H9 (cell line): ENCODE measurements at regions not wholly inside any gene's neighbourhood (a gene's known extent, or its start where the extent isn't known, plus 50 kb on each side); places are given as distances from the start of the nearest gene placed in this dataset.

Experiments
- DNase-seq: peaks from one replicate; pipeline ENCODE4 v3.0.0-alpha.2; 2017
- H2AFZ ChIP-seq: one replicate; pipeline ENCODE4 v1.6.1; 2013; ENCODE audit warnings: mild to moderate bottlenecking, low read length, control low read depth, moderate library complexity
- H2AK5ac ChIP-seq: 2 replicates; pipeline ENCODE4 v1.6.1; 2013; ENCODE audit warnings: low read length, control low read depth, mixed read lengths; ENCODE audit not compliant: insufficient read length
- H2BK120ac ChIP-seq: one replicate; pipeline ENCODE4 v1.6.1; 2013; ENCODE audit warnings: low read depth, mild to moderate bottlenecking, low read length, control low read depth, inconsistent platforms; ENCODE audit not compliant: poor library complexity, severe bottlenecking
- H2BK12ac ChIP-seq: 2 replicates; pipeline ENCODE4 v1.6.1; 2013; ENCODE audit warnings: low read length, control low read depth, mixed read lengths, low read depth; ENCODE audit not compliant: insufficient read length
- H2BK15ac ChIP-seq: 2 replicates; pipeline ENCODE4 v1.6.1; 2013; ENCODE audit warnings: low read depth, low read length, control low read depth
- H2BK20ac ChIP-seq: one replicate; pipeline ENCODE4 v1.6.1; 2013; ENCODE audit warnings: low read depth, mild to moderate bottlenecking, low read length, control low read depth, inconsistent platforms; ENCODE audit not compliant: poor library complexity, severe bottlenecking
- H2BK5ac ChIP-seq: 2 replicates; pipeline ENCODE4 v1.6.1; 2013; ENCODE audit warnings: low read length, control low read depth, mixed read lengths; ENCODE audit not compliant: insufficient read length
- H3K14ac ChIP-seq: 2 replicates; pipeline ENCODE4 v1.6.1; 2013; ENCODE audit warnings: low read length, control low read depth; ENCODE audit not compliant: insufficient read depth
- H3K18ac ChIP-seq: 2 replicates; pipeline ENCODE4 v1.6.1; 2013; ENCODE audit warnings: low read depth, mild to moderate bottlenecking, mixed read lengths, low read length, control low read depth; ENCODE audit not compliant: insufficient read length
- H3K23ac ChIP-seq: 2 replicates; pipeline ENCODE4 v1.6.1; 2013; ENCODE audit warnings: low read length, control low read depth, mixed read lengths, low read depth; ENCODE audit not compliant: insufficient read length
- H3K23me2 ChIP-seq: 2 replicates; pipeline ENCODE4 v1.6.1; 2013; ENCODE audit warnings: low read depth, mild to moderate bottlenecking, mixed read lengths, low read length, control low read depth; ENCODE audit not compliant: insufficient read length, poor library complexity, severe bottlenecking
- H3K27ac ChIP-seq: 2 replicates; pipeline ENCODE4 v1.5.1; 2013; ENCODE audit warnings: low read length, control low read depth, mixed read lengths, low read depth; ENCODE audit not compliant: insufficient read length
- H3K27me3 ChIP-seq: 2 replicates; pipeline ENCODE4 v1.6.1; 2013; ENCODE audit warnings: low read length, control low read depth, inconsistent platforms; ENCODE audit not compliant: insufficient read depth
- H3K4ac ChIP-seq: 2 replicates; pipeline ENCODE4 v1.6.1; 2013; ENCODE audit warnings: low read depth, mild to moderate bottlenecking, control low read depth, inconsistent platforms, low read length, moderate library complexity
- H3K4me1 ChIP-seq: 2 replicates; pipeline ENCODE4 v1.6.1; 2013; ENCODE audit warnings: low read length, control low read depth, inconsistent platforms; ENCODE audit not compliant: insufficient read depth
- H3K4me2 ChIP-seq: 2 replicates; pipeline ENCODE4 v1.6.1; 2013; ENCODE audit warnings: low read length, control low read depth, mixed read lengths; ENCODE audit not compliant: insufficient read length, insufficient read depth
- H3K56ac ChIP-seq: 2 replicates; pipeline ENCODE4 v1.6.1; 2013; ENCODE audit warnings: low read depth, mild to moderate bottlenecking, mixed read lengths, low read length, control low read depth; ENCODE audit not compliant: insufficient read length
- H3K79me1 ChIP-seq: 2 replicates; pipeline ENCODE4 v1.6.1; 2013; ENCODE audit warnings: low read depth, mild to moderate bottlenecking, moderate library complexity, low read length, control low read depth, inconsistent platforms; ENCODE audit not compliant: insufficient read depth, poor library complexity, severe bottlenecking
- H3K79me2 ChIP-seq: 2 replicates; pipeline ENCODE4 v1.6.1; 2013; ENCODE audit warnings: low read length, control low read depth, inconsistent platforms; ENCODE audit not compliant: insufficient read depth
- H3K9ac ChIP-seq: 2 replicates; pipeline ENCODE4 v1.6.1; 2013; ENCODE audit warnings: low read length, control low read depth, mixed read lengths; ENCODE audit not compliant: insufficient read length; ENCODE audit errors: extremely low read depth
- H3K9me3 ChIP-seq: one replicate; pipeline ENCODE4 v1.6.1; 2013; ENCODE audit warnings: low read depth, low read length, inconsistent platforms; ENCODE audit not compliant: control insufficient read depth
- H3T11ph ChIP-seq: one replicate; pipeline ENCODE4 v1.6.1; 2013; ENCODE audit warnings: mild to moderate bottlenecking, low read length, control low read depth, inconsistent platforms
- H4K20me1 ChIP-seq: one replicate; pipeline ENCODE4 v1.6.1; 2013; ENCODE audit not compliant: control insufficient read depth, insufficient read length, insufficient read depth
- H4K5ac ChIP-seq: 2 replicates; pipeline ENCODE4 v1.6.1; 2013; ENCODE audit warnings: low read depth, mild to moderate bottlenecking, mixed read lengths, low read length, control low read depth; ENCODE audit not compliant: insufficient read length
- H4K8ac ChIP-seq: replicated peaks from 2 replicates; pipeline ENCODE4 v1.6.1; 2013; ENCODE audit warnings: low read length, control low read depth, mixed read lengths, low read depth; ENCODE audit not compliant: insufficient read length
- H4K91ac ChIP-seq: 2 replicates; pipeline ENCODE4 v1.6.1; 2013; ENCODE audit warnings: low read depth, mild to moderate bottlenecking, moderate library complexity, mixed read lengths, low read length, control low read depth; ENCODE audit not compliant: insufficient read length
- H3K27ac Mint-ChIP-seq, 3 experiments: 2 replicates in 2 of 3; 3 replicates in 1 of 3; pipeline ENCODE4 v1.8.0; 2020 to 2021; ENCODE audit warnings: mixed read lengths in 3 of 3, mild to moderate bottlenecking in 1 of 3, moderate library complexity in 1 of 3
- H3K27me3 Mint-ChIP-seq: 2 replicates; pipeline ENCODE4 v1.8.0; 2021; ENCODE audit warnings: low read depth, mild to moderate bottlenecking, moderate library complexity, mixed read lengths
- H3K36me3 Mint-ChIP-seq, 3 experiments: 2 replicates in 2 of 3; 3 replicates in 1 of 3; pipeline ENCODE4 v1.8.0; 2020 to 2021; ENCODE audit warnings: low read depth in 3 of 3, mixed read lengths in 3 of 3; ENCODE audit not compliant: insufficient read depth in 1 of 3
- H3K4me1 Mint-ChIP-seq, 2 experiments: 2 replicates each; pipeline ENCODE4 v1.8.0; 2020; ENCODE audit warnings: mixed read lengths in 2 of 2
- H3K4me3 Mint-ChIP-seq, 2 experiments: 2 replicates in 1 of 2; 3 replicates in 1 of 2; pipeline ENCODE4 v1.8.0; 2020 to 2021; ENCODE audit warnings: mild to moderate bottlenecking in 2 of 2, mixed read lengths in 2 of 2, moderate library complexity in 1 of 2
- H3K9me3 Mint-ChIP-seq, 2 experiments: 2 replicates in 1 of 2; 3 replicates in 1 of 2; pipeline ENCODE4 v1.8.0; 2020; ENCODE audit warnings: mild to moderate bottlenecking in 2 of 2, mixed read lengths in 2 of 2, moderate library complexity in 1 of 2
- WGBS: extraction: QIAGEN DNeasy Blood & Tissue Kit; methylation state at CpG from one replicate; pipeline ENCODE4 v1.1.7; 2013; ENCODE audit warnings: missing lambda C conversion rate, low lambda C conversion rate, mixed read lengths; ENCODE audit not compliant: insufficient read length; ENCODE audit errors: extremely low coverage; 5-methylcytosine and 5-hydroxymethylcytosine counted together
- TF ChIP-seq, protein P1 (sequence below): fragments of 200-600 bp; sonication (generic); conservative IDR thresholded peaks from 3 replicates; pipeline ENCODE4 v1.8.0; 2021; ENCODE audit warnings: antibody characterized with exemption, mild to moderate bottlenecking

- H3K79me1 ChIP-seq, result no peaks in the 10 kb centered on the region
- H3K4me1 ChIP-seq, result no peaks in the 10 kb centered on the region
- Mint-ChIP-seq H3K4me3 (no peak overlapping the region), H3K27ac (no peak overlapping the region), H3K27me3 (no peaks in the 10 kb centered on the region), H3K4me1 (0 out of 4 replicates have a peak, but pooled peaks cover 0 to 3% of the 10 kb centered on the region in 2 experiments), H3K9me3 (no peaks in the 10 kb centered on the region), H3K36me3 (no peaks in the 10 kb centered on the region)
- no peak overlapping the region for H2BK120ac ChIP-seq
- DNase-seq, result no peak
- no peak overlapping the region for H4K5ac ChIP-seq
- H3K4me2 ChIP-seq, result no peak overlapping the region
- H3K79me2 ChIP-seq, result no peaks in the 10 kb centered on the region
- H3K9ac ChIP-seq, result no peak overlapping the region
- no peak overlapping the region for H3K23ac ChIP-seq
- no peak overlapping the region for H3K4ac ChIP-seq
- no peak overlapping the region for H4K8ac ChIP-seq
- H3K56ac ChIP-seq, result no peak overlapping the region
- no peak overlapping the region for H4K91ac ChIP-seq
- H3T11ph ChIP-seq, result no peak overlapping the region
- H2AFZ ChIP-seq, result no peak overlapping the region
- no peak overlapping the region for H2BK5ac ChIP-seq
- H3K27me3 ChIP-seq, result no peaks in the 10 kb centered on the region
- no peak overlapping the region for H2BK12ac ChIP-seq
- H2BK20ac ChIP-seq, result no peak overlapping the region
- no peaks in the 10 kb centered on the region for H3K23me2 ChIP-seq
- TF ChIP-seq, protein P1, sequence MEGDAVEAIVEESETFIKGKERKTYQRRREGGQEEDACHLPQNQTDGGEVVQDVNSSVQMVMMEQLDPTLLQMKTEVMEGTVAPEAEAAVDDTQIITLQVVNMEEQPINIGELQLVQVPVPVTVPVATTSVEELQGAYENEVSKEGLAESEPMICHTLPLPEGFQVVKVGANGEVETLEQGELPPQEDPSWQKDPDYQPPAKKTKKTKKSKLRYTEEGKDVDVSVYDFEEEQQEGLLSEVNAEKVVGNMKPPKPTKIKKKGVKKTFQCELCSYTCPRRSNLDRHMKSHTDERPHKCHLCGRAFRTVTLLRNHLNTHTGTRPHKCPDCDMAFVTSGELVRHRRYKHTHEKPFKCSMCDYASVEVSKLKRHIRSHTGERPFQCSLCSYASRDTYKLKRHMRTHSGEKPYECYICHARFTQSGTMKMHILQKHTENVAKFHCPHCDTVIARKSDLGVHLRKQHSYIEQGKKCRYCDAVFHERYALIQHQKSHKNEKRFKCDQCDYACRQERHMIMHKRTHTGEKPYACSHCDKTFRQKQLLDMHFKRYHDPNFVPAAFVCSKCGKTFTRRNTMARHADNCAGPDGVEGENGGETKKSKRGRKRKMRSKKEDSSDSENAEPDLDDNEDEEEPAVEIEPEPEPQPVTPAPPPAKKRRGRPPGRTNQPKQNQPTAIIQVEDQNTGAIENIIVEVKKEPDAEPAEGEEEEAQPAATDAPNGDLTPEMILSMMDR, result no peak
- no peak overlapping the region for H3K27ac ChIP-seq
- H2AK5ac ChIP-seq, result no peak overlapping the region
- H3K9me3 ChIP-seq, result no peaks in the 10 kb centered on the region
- no peak overlapping the region for H3K14ac ChIP-seq
- H4K20me1 ChIP-seq, result no peaks in the 10 kb centered on the region
- no CpG with 5 or more reads among the region's 5 CpGs for WGBS
- H3K18ac ChIP-seq, result no peak overlapping the region
- no peak overlapping the region for H2BK15ac ChIP-seq
These were observed 235.1 kb upstream of the ZNF804A start for GRCh38 chr2:184363213-184363612.
